Stimulated activated CD8-positive, alpha-beta memory T cell treated with anti-CD3 and anti-CD28 coated beads, Interleukin-7, amount 100 ng/mL, for 48 hours (primary cell): ENCODE measurements at regions not wholly inside any gene's neighbourhood (a gene's known extent, or its start where the extent isn't known, plus 50 kb on each side); places are given as distances from the start of the nearest gene placed in this dataset.
A peak's percentile ranks its signal among the peaks of the same experiment; 100 is the strongest.

ENCODE experiments used
- DNase-seq, 2 donors: peaks; one replicate each; pipeline ENCODE4 v3.0.0-alpha.2; 2020; ENCODE audit warnings: low read depth in 1 of 2; ENCODE audit errors: extremely low read depth in 1 of 2

GRCh38 chr20:43863821-43864544 lies 50.7 kb upstream of the TOX2 start:
- no peak for DNase-seq

- DNase-seq: no peak
Observed at GRCh38 chr20:43863330-43863729, 51.3 kb upstream of the TOX2 start.

DNA sequence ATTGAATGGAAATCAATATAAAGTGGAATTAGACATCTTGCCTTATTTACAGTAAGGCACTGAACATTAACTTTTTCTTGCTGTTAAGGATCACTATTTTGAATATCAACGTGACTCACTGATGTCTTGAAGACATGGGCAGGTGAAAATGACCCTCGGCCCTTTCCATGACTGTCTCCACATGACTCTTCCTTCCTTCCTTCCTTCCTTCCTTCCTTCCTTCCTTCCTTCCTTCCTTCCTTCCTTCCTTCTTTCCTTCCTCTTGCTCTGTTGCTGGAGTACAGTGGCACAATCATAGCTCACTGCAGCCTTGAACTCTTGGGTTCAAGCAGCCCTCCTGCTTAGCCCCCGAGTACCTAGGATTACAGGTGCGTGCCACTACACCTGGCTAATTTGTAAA lies 52.2 kb upstream of the TOX2 start:
- no peak for DNase-seq

- DNase-seq: no peak
Observed at GRCh38 chr20:43859994-43860393, 54.7 kb upstream of the TOX2 start.

DNA sequence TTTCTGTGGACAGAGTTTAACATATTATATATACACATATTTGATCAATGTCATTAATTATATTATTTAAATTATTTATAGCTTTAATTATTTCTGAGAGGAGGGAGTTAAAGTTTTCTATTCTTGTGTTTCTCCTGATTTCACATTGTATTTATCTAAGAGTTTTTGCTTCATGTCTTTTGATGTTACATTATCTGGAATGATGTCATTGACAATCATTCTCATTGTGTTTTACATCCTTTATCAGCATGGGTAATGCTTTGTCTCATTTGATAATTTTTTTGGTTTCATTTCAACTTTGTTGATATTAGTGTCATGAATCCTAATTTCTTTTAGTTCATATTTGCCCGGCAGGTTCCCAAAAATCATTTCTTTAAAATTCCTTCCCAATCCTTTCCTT lies 56.7 kb upstream of the TOX2 start:
- DNase-seq: no peak

DNA sequence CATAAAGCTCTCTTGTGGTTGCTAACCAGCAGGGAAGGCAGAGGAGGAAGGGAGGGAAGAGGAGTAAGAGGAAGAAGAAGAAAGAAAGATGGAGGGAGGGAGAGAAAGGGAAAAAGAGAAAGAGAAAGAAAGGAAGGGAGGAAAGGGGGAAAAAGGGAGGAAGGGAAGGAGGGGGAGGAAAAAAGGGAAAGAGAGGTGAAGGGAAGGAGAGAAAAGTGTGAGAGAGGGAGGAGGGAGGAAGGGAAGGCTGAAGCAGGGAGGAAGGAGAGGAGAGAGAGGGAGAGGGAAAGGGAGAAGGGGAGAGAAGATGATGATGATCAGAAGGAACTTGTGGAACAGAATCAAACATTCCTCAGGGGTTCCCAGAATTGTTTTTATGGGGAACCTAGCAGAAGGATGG lies 57.5 kb upstream of the TOX2 start:
- DNase-seq: no peak

DNA sequence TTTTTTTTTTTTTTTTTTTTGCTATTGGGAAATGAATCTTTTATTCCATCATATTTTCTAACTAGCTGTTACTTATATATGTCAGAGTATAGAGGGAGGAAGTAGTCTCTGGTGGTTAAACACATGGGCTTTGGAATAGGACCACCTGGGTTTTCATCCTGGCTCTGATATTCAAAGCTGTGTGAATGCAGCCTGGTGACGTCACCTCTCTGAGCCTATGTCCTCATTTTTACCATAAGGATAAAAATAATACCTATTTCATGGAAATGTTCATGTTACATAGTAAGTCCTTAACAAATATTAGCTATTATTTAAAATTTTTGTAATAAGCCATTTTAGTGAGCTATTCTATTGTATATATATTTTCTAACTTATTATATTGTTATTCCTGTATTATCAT lies 58.8 kb upstream of the TOX2 start:
- no peak for DNase-seq

GRCh38 chr20:43853918-43854317 lies 60.7 kb upstream of the TOX2 start:
- no peak for DNase-seq

DNA sequence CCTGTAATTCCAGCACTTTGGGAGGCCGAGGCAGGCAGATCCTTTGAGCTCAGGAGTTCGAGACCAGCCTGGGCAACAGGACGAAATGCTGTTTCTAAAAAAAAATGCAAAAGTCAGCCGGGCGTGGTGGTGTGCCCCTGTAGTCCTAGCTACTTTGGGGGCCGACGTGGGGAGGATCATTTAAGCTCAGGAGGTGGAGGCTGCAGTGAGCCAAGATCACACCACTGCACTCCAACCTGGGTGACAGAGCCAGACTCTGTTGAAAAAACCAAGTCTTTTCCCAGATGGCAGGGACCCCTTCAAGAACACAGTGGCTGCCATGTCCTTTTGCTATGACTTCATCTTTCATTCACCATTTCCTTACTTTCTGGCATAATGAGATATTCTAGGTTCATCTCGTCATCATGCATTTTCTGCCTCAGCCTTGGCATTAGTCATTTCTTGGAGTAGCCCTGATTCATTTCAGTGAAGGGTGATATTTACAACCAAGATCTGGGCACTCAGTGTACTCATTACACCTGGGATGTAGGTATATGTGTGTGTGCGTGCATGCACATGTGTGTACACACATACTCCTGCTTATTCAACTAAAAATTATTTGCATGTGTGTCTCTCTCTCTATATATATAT lies 61.4 kb upstream of the TOX2 start:
- DNase-seq: no peak

- DNase-seq: no peak
Observed at GRCh38 chr20:43849496-43850186, 65.0 kb upstream of the TOX2 start.

DNA sequence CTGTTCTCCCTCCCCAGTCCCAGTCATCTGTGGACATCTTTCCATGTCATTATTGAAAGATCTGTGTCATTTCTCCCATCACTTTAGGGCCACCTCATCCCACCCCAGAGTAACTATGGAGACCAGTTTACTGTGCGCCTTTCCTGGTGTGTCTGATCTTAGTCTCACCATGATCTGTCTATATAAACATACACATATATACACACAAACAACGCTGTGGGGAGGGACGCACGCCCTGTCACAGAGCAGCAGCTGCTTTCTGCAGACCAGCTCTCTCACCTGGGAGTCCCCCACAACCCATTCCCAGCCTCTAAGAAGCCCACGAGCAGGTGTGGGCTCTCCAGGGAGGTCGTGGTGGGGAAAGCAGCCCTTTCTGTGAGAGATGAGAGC lies 68.1 kb upstream of the TOX2 start:
- no peak for DNase-seq

DNA sequence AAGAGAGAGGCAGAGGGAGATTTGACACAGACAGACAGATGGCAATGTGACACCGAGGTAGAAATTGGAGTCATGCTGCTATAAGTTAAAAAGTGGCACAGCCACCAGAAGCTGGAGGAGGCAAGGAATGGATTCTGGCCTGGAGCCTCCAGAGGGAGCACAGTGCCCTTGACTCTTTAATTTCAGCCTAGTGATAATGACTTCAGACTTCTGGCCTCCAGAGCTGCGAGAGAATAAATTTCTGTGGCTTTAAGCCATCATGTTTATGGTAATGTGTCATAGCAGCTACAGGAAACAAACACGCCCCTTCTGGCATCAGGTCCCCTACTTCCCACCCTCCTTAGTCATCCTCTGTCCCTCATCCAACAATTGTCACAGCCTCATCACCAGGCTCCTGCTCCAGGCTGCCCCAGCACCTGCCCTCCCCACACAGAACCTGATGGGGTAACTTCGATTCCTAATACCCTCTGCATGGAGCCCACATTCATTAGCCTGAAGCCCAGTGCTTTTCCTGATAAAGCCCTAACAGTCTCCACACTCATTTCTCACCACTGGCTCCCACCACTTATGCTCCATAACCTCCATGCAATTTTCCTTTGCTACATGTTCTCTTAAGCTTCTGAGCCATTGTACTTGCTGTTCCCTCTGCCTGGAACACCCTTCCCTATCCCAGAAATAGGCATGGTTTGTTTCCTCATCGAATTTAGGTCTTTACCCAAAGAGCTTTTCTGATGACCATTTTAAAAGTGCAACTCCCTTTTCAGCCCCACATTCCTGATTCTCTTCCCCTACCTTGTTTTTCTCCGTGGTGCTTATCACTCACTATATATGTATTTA lies 69.7 kb upstream of the TOX2 start:
- no peak for DNase-seq

DNA sequence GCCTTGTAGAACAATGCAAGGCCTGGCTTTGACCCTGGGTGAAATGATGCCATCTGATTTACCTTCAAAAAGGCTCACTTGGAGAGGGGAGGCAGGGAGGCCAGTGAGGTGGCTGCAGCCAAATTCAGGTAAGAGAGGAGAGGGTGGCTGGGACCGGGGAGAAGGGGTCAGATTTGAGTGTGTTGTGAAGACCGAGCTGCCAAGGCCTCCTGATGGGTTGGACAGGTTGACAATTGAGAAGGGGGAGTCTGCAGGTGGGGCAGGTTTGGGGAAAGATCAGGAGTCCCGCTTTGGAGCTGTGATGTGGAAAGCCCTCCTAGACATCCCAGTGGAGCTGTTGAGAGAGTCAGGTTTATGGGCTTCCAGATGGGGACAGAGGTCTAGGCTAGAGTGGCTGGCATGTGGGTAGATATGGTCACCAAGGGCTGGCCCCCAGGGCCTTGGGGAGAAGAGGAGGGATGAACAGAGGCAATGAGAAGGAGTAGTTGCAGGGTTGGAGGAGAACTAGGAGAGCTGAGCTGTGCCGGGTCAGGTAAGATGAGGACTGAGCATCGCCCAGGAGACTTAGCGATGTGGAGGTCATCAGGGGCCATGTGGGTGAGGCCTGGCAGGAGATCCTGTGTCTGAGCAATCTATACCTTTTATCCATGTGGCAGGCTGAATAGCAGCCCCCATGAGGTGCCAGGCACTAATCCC lies 70.5 kb upstream of the TOX2 start:
- no peak for DNase-seq

GRCh38 chr20:43843096-43843964 lies 71.3 kb upstream of the TOX2 start:
- no peak for DNase-seq

- no peak for DNase-seq
Observed at GRCh38 chr20:43842126-43843020, 72.3 kb upstream of the TOX2 start.

DNA sequence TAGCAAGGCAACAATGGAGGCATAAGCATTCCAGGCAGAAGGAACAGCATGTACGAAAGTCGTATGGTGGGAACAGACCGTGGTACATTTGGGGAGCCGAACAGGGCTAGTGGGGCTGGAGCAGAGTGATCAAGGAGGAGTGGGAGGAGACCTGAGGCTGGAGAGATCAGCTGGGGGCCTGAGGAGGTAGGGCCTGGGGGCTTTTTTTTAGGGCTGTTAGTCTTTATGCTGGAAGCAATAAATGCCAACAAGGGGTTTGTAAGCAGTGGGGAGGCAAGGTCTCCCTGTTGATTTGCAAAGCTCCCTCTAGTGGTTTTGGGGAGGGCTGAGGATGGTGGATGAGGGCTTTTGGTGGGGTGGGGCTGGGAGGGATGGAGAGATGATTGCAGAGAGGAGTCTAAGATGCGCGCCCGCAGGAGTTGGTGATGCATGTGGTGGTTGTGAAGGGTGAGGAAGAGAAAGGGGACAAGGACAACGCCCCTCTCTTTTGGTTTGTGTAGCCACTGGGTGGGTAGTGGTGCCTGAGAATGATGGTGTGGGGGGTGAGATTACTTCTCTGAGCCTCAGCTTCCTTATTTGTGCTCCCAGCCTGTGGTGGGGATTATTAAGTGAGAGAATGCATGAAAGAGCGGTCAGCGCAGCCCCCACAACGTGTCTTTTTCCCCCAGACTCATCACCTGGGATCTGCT lies 74.1 kb upstream of the TOX2 start:
- DNase-seq: peak in 1 of 2 donors; percentile 20

DNA sequence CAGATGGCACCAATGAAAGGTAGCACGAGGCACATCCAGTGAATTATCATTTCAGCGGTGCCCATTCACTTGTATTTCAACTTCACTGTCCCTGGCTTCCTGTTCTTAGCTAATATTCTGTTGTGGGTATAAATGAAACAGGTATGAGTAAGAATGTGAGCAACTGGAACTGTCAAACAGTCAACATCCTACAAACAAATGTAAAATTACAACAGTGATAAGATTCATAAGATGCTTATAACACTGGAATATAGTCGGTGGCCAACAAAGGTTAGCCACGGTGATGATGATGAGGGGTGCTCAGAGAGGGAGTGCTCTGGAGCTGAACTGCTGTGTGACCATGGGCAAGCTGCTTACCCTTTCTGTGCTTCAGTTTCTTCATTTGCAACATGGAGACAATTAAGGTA lies 74.9 kb upstream of the TOX2 start:
- DNase-seq: no peak

DNA sequence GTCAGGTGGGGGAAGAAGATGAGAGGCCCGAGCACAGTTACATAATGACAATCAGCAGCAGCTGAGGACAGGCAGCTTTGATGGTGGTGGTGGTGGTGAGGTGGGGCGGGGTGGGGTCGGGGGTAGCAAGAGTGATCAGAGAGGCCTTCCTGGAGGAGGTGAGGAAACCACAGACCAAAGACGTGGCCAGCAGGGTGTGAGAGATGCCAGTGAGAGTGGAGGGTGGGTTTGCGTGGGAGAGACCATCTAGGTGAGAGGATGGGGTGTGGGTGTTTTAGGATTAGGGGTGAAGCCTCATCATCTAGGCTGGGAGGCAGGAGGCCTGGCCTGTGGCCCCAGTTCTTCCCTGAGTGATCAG lies 76.0 kb upstream of the TOX2 start:
- peak in 1 of 2 donors; percentile 27 for DNase-seq
